Osteocyte (in vitro differentiated cells): ENCODE measurements at regions not wholly inside any gene's neighbourhood (a gene's known extent, or its start where the extent isn't known, plus 50 kb on each side); places are given as distances from the start of the nearest gene placed in this dataset.
"Not testable (repeated sequence)": the region's sequence is repeated elsewhere in the genome, so short reads cannot be mapped to it uniquely, and the experiment has no call there.

ENCODE experiments used
- DNase-seq: peaks from one replicate; pipeline ENCODE4 v3.0.0; 2021; ENCODE audit warnings: mixed read lengths; ENCODE audit not compliant: unreplicated experiment; ENCODE audit errors: extremely low spot score
- H3K27ac Mint-ChIP-seq: one replicate; pipeline ENCODE4 v1.8.0; 2021; ENCODE audit warnings: mild to moderate bottlenecking, mixed read lengths; ENCODE audit not compliant: unreplicated experiment
- H3K27me3 Mint-ChIP-seq: one replicate; pipeline ENCODE4 v1.8.0; 2021; ENCODE audit warnings: mixed read lengths; ENCODE audit not compliant: unreplicated experiment
- H3K36me3 Mint-ChIP-seq: one replicate; pipeline ENCODE4 v1.8.0; 2021; ENCODE audit warnings: mixed read lengths; ENCODE audit not compliant: unreplicated experiment
- H3K4me1 Mint-ChIP-seq: one replicate; pipeline ENCODE4 v1.8.0; 2021; ENCODE audit warnings: mixed read lengths; ENCODE audit not compliant: unreplicated experiment
- H3K4me3 Mint-ChIP-seq: one replicate; pipeline ENCODE4 v1.8.0; 2021; ENCODE audit warnings: mild to moderate bottlenecking, moderate library complexity, mixed read lengths; ENCODE audit not compliant: unreplicated experiment
- H3K9me3 Mint-ChIP-seq: one replicate; pipeline ENCODE4 v1.8.0; 2021; ENCODE audit warnings: mixed read lengths; ENCODE audit not compliant: unreplicated experiment
- TF ChIP-seq, protein P1 (sequence below): fragments of 200-600 bp; sonication (generic); IDR thresholded peaks from 2 replicates; pipeline ENCODE4 v1.5.0; 2021; ENCODE audit warnings: antibody characterized with exemption, mild to moderate bottlenecking, moderate library complexity

DNA sequence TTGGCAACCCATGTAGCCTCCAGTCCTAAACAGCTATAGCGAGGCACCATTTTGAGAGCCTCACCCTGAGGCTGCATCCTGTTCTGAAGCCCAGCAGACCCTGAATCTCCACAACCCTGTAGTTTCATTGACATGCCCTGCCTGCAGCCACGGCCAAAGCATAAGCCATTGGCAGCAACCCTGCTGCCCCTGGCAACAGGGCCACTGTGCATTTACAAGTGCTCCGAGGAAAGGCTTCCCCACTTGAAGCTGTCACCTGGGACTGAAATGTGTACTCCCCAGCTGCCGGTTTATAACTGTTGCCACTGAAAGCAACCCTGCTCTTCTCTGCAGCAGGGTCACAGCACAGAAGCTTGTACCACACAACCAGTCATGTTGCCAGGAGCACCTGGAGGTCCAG, 124.2 kb upstream of the OLFM3 start:
- DNase-seq: no peak
- Mint-ChIP-seq H3K27me3 (no peaks in the 10 kb centered on the region), H3K36me3 (no peaks in the 10 kb centered on the region), H3K9me3 (no peaks in the 10 kb centered on the region), H3K27ac (no peak overlapping the region), H3K4me1 (no peaks in the 10 kb centered on the region), H3K4me3 (no peak overlapping the region)
- TF ChIP-seq, protein P1, sequence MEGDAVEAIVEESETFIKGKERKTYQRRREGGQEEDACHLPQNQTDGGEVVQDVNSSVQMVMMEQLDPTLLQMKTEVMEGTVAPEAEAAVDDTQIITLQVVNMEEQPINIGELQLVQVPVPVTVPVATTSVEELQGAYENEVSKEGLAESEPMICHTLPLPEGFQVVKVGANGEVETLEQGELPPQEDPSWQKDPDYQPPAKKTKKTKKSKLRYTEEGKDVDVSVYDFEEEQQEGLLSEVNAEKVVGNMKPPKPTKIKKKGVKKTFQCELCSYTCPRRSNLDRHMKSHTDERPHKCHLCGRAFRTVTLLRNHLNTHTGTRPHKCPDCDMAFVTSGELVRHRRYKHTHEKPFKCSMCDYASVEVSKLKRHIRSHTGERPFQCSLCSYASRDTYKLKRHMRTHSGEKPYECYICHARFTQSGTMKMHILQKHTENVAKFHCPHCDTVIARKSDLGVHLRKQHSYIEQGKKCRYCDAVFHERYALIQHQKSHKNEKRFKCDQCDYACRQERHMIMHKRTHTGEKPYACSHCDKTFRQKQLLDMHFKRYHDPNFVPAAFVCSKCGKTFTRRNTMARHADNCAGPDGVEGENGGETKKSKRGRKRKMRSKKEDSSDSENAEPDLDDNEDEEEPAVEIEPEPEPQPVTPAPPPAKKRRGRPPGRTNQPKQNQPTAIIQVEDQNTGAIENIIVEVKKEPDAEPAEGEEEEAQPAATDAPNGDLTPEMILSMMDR: no peak

DNA sequence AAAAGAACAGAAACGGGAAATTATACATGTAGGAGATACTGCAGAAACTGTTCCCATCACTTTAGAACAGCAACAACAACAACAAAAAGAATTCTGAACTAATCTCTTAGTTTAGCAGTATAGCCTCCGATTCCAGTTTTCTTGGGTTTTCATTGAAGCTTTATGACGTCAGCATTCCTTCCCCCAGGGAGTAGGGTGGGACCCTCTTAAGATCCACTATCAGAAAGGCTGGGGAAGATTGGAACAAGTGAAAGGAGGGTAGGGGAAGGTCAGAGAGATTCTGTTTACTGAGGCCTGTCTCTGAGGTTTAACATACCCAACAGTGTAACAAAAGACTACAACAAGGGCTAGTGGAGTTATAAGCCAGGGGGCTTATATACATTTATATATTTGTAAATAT, 121.4 kb upstream of the OLFM3 start:
- H3K27ac Mint-ChIP-seq: no peak overlapping the region
- TF ChIP-seq, protein P1: no peak

DNA sequence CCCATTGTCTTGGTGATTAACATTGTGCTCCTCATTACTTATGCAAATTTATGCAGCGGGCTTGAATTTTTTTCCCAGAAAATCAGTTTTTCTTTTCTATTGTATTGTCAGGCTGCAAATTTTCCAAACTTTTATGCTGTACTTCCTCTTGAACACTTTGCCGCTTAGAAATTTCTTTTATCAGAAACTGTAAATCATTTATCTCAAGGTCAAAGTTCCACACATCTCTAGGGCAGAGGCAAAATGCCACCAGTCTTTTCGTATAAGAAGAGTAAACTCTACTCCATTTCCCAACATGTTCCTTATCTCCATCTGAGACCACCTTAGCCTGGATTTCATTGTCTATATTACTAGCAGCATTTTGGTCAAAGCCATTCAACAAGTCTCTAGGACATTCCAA, 113.9 kb upstream of the OLFM3 start:
- TF ChIP-seq, protein P1: no peak
- Mint-ChIP-seq H3K36me3 (no peaks in the 10 kb centered on the region), H3K9me3 (peaks cover 9% of the 10 kb centered on the region), H3K27ac (no peak overlapping the region), H3K4me1 (no peaks in the 10 kb centered on the region), H3K4me3 (no peak overlapping the region), H3K27me3 (no peaks in the 10 kb centered on the region)
- no peak for DNase-seq

More for the DNA sequence above, 121.4 kb upstream of the OLFM3 start:
- no peak overlapping the region for H3K4me3 Mint-ChIP-seq
- H3K4me1 Mint-ChIP-seq: no peaks in the 10 kb centered on the region
- no peak for DNase-seq
- H3K36me3 Mint-ChIP-seq: no peaks in the 10 kb centered on the region
- no peaks in the 10 kb centered on the region for H3K9me3 Mint-ChIP-seq
- no peaks in the 10 kb centered on the region for H3K27me3 Mint-ChIP-seq

DNA sequence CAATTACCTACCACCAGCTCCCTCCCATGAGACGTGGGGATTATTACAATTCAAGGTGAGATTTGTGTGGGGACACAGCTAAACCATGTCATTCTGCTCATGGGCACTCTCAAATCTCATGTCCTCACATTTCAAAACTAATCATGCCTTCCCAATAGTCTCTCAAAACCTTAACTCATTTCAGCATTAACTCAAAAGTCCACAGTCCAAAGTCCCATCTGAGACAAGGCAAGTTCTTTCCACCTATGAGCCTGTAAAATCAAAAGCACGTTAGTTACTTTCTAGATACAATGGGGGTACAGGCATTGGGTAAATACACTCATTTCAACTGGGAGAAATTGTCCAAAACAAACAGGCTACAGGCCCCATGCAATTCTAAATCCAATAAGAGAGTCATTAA, 112.8 kb upstream of the OLFM3 start:
- not testable (repeated sequence) for H3K36me3 Mint-ChIP-seq, H3K9me3 Mint-ChIP-seq, H3K4me1 Mint-ChIP-seq, H3K4me3 Mint-ChIP-seq, H3K27me3 Mint-ChIP-seq, DNase-seq, H3K27ac Mint-ChIP-seq

DNA sequence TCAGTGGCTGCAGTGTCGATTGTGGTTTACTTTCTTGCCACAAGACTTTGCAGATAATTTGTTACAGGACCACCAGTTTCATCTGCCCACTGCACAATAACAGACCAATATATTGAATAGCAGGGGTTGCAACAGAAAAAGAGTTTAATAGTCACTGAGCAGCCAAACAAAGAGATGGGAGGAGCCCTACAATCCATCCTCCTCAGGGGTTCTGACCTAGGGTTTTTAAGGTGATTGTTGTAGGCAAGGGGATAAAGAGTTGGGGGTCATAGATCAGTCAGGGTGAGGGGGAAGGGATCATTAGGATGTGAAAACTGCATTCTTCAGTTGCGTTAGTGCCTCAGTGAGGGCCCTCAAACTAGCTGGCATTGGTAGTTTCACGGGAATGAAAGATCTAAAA, 110.7 kb upstream of the OLFM3 start:
- Mint-ChIP-seq H3K9me3 (peaks cover 9% of the 10 kb centered on the region), H3K36me3 (no peaks in the 10 kb centered on the region), H3K4me1 (no peaks in the 10 kb centered on the region), H3K27me3 (no peaks in the 10 kb centered on the region), H3K27ac (no peak overlapping the region), H3K4me3 (no peak overlapping the region)
- TF ChIP-seq, protein P1: no peak
- DNase-seq: no peak

DNA sequence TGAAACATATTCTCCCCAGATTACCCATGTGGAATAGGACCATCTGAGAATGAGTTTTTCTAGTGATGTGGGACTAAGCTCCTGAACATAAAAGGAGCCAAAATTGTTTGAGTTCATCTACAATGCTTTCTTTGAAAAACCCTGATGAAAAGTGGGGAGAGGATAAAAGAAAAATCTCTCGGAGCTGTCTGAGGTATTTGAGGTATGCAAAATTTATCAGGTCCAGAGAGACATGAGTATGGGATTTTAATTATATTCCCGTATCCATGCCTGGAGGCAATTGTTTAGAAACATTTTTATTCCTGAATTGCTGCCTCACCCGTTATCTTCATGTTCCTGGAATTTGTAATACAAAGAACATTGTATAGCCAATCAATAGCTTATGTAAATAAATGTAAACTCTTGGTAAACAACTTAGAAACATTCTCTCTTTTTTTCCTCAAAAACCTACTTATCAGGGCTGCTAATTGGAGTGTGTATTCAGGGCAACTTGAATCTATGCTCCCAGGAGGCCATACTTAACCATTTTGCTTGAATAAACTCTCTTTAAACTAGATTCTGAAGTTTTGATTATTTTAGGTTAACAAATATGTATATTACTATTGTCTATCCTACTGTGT, 109.3 kb upstream of the OLFM3 start:
- H3K4me1 Mint-ChIP-seq: no peaks in the 10 kb centered on the region
- H3K27me3 Mint-ChIP-seq: no peaks in the 10 kb centered on the region
- DNase-seq: no peak
- H3K9me3 Mint-ChIP-seq: peaks cover 9% of the 10 kb centered on the region
- no peak overlapping the region for H3K27ac Mint-ChIP-seq
- no peak overlapping the region for H3K4me3 Mint-ChIP-seq
- no peaks in the 10 kb centered on the region for H3K36me3 Mint-ChIP-seq
- TF ChIP-seq, protein P1: no peak
